GM12874 (cell line): ENCODE measurements at regions not wholly inside any gene's neighbourhood (a gene's known extent, or its start where the extent isn't known, plus 50 kb on each side); places are given as distances from the start of the nearest gene placed in this dataset.

Experiments
- CTCF ChIP-seq: IDR thresholded peaks from 2 replicates; pipeline ENCODE4 v1.5.1; 2011; ENCODE audit warnings: low read depth, mild to moderate bottlenecking, control low read depth, low read length, moderate library complexity; ENCODE audit not compliant: insufficient read depth

DNA sequence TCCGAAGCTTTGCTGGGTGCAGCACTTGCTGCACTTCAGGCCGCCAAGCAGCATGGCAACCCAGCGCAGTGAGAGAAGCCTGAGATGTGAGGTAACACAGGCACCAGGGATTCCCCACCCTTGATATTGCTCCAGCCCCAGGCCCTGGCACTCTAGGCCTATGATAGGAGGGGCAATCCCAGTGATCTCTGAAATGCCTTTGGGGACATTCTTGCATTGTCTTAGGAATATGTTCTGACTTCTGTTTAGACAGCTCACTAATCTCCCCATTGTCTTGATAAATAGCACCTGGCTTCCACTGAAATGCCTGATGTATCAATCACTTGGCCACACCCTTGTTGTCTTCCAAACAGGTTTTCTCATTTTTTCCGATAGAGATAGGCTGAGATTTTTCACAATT lies 102.8 kb downstream of the SOX14 start:
- no peak for TF ChIP-seq CTCF

- TF ChIP-seq CTCF, result no peak
Observed at GRCh38 chr3:137867611-137868010, 103.5 kb downstream of the SOX14 start.

DNA sequence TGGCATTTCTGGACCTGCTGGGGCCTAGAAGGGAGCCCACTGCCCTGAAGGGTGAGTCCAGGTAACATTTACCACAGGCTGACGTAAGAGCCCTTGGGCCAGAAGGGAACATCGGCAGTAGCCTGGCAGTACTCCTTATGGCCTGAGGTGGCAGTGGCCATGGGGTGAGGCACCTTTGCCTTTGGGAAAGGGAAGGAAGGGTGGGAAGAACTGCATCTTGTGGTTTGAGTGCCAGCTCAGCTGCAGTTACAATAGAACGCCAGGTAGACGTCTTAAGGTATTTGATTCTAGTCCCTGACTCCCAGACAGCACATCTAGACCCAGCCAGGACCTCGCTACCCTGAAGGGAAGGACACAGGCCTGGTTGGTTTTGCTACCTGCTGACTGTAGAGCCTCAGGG lies 104.9 kb downstream of the SOX14 start:
- TF ChIP-seq CTCF, result no peak

DNA sequence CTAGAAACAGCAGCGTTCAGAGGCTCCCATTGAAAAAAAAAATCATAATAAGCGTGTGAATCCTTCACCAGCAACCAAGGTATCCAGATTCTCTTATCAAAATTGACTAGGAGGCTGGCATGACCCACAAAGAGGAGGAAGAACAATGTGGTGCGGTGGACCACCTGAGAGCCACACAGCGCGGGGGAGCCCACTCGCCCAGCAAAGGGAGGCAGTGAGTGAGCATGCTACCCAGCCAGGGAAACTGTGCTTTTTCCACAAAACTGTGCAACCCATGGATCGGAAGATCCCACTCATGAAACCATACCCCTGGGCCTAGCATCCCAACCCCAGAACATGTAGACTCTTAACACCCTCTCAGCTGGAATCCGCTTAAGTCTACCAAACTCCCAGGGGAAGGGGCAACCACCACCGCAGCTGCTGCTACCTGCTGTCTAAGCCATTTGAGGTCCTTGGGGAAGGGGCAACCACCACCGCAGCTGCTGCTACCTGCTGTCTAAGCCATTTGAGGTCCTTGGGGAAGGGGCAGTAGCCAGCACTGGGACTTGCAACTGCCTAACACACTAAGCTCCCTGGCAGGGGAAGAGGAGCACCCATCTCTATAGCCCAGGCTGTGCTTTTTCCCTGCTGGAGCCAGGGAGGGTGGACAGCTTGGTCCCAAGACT lies 102.8 kb upstream of the CLDN18 start:
- TF ChIP-seq CTCF, result no peak

- no peak for TF ChIP-seq CTCF
Observed at GRCh38 chr3:137924628-137925027, 85.3 kb upstream of the CLDN18 start.

DNA sequence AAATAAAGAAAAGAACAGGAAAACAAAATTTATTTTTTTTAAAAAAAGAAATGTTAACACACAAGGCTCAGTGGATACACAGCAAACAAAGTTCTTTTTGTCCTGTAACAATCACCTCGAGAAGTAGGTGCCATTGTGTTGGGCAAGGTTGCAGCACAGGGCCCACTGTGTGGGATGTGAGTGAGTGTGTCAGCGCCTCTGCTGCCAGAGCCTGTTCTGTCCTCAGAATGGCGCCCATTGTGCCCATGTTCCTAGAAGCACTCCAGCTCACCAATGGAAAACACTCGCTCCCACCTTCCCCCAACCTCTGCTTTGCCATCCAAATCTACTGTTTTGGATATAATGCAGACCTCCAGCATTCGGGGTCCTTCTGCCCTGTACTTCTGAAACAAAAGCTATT lies 84.9 kb upstream of the CLDN18 start:
- no peak for TF ChIP-seq CTCF

DNA sequence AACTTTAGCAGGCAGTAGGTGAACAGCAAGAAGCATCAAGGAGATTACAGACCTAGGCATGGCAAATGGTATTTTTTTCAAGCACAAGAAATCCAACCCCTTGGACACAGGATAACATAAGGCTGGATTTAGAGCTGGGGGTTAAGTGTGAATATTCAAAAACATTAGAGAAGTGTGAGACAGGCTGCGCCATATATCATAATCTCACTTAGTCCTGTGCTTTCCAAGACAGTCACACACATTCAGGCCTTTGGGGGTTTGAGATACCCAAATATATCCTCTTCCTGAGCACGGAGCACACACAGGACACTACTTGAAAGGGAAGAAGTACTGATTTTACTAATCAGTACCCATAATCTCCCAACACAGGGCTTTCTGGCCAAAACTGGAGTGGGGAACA lies 83.0 kb upstream of the CLDN18 start:
- TF ChIP-seq CTCF, result no peak

- TF ChIP-seq CTCF, result no peak
Observed at GRCh38 chr3:137930976-137931375, 79.0 kb upstream of the CLDN18 start.
